Iris pigment epithelial cell (primary cell): ENCODE measurements at regions not wholly inside any gene's neighbourhood (a gene's known extent, or its start where the extent isn't known, plus 50 kb on each side); places are given as distances from the start of the nearest gene placed in this dataset.

Experiments
- DNase-seq: peaks from one replicate; pipeline ENCODE4 v3.0.0-alpha.2; 2011; ENCODE audit warnings: low read depth

- DNase-seq: no peak
Observed at GRCh38 chr1:223052931-223053330, 90.1 kb downstream of the TLR5 start.

- DNase-seq: no peak
Observed at GRCh38 chr1:223056802-223057201, 86.2 kb downstream of the TLR5 start.

GRCh38 chr1:223057569-223058093 is 85.4 kb downstream of the TLR5 start:
- DNase-seq: no peak
